Fibroblast of the aortic adventitia (primary cell): ENCODE measurements at regions not wholly inside any gene's neighbourhood (a gene's known extent, or its start where the extent isn't known, plus 50 kb on each side); places are given as distances from the start of the nearest gene placed in this dataset.

Experiments
- DNase-seq: peaks from one replicate; pipeline ENCODE4 v3.0.0-alpha.2; 2010; ENCODE audit warnings: low read depth
- H3K4me3 ChIP-seq: 2 replicates; pipeline ENCODE4 v1.5.1; 2011; ENCODE audit warnings: low read depth, mild to moderate bottlenecking, control low read depth, low read length, moderate library complexity
- CTCF ChIP-seq: IDR thresholded peaks from 2 replicates; pipeline ENCODE4 v1.5.1; 2011; ENCODE audit warnings: mild to moderate bottlenecking, low read length, control low read depth, inconsistent platforms; ENCODE audit not compliant: insufficient read depth

DNA sequence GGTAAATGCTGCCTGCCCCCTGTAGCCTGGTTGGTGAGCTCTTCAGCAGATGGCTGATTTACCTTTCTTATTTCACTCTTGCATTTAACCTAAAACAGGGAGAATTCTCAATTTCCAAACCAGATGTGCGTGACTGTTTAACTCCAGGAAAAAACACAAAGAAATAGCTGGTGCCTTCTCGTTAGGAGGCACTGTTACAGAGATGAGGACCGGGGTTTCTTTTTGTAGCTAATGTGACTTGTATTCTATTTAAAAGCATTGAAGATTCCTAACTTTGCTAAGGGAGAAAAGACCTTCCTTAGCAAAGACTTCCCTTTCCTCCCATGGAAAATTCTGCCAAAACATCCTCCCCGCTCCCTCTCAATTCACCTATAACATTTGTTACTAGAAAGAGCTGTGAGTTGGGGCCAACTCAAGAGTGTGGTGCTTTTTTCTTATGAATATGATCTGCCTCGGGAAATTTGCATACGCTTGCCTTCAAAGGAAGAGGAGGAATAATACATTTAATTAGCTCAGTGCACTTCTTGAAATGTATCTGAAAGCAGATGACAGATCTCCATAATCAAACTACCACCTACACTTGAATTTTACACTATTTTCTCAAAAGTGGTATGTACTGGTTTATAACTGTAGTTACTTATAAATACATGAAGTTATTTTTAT is 102.0 kb upstream of the ARID2 start:
- TF ChIP-seq CTCF = no peak
- DNase-seq = no peak
- no peak overlapping the region for H3K4me3 ChIP-seq

- H3K4me3 ChIP-seq = no peak overlapping the region
- TF ChIP-seq CTCF = no peak
- DNase-seq = no peak
These were observed 100.2 kb upstream of the ARID2 start for GRCh38 chr12:45629292-45629691.

GRCh38 chr12:45633733-45634132 is 95.8 kb upstream of the ARID2 start:
- no peak for TF ChIP-seq CTCF
- no peak for DNase-seq
- no peak overlapping the region for H3K4me3 ChIP-seq

- no peak overlapping the region for H3K4me3 ChIP-seq
- DNase-seq = no peak
- TF ChIP-seq CTCF = no peak
These were observed 95.1 kb upstream of the ARID2 start for GRCh38 chr12:45634273-45634917.

GRCh38 chr12:45637242-45637641 is 92.3 kb upstream of the ARID2 start:
- H3K4me3 ChIP-seq = no peak overlapping the region
- no peak for DNase-seq
- no peak for TF ChIP-seq CTCF

- peak; percentile 60 for DNase-seq
- no peak overlapping the region for H3K4me3 ChIP-seq
These were observed 91.8 kb upstream of the ARID2 start for GRCh38 chr12:45637706-45638105.

More at GRCh38 chr12:45637706-45638105, 91.8 kb upstream of the ARID2 start:
- TF ChIP-seq CTCF = no peak
